Hematopoietic multipotent progenitor cell treated with erythropoietin and hydrocortisone succinate and interleukin-3 and kit ligand, for 6 days (in vitro differentiated cells): ENCODE measurements at regions not wholly inside any gene's neighbourhood (a gene's known extent, or its start where the extent isn't known, plus 50 kb on each side); places are given as distances from the start of the nearest gene placed in this dataset.
"Not testable (repeated sequence)": the region's sequence is repeated elsewhere in the genome, so short reads cannot be mapped to it uniquely, and the experiment has no call there.

ENCODE experiments used
- DNase-seq: peaks from one replicate; pipeline ENCODE4 v3.0.0-alpha.2; 2015

DNA sequence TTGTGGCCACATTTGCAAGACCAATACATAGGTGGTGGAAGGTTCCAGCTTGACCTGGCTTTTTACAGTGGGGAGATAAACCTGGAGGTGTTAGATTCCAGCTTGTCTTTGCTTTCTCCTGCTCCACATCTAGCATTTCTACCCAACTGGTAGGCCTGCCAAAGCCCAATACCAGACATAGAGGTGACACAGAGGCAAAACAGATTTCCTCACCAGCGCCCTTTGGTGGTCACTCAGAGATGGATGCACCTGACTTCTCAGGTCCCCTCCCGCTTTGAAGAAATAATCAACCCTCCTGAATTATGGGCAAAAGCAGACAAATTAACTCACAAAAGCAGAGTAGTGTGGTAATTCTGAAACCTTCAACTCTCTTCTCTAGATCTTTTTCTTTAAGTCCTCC lies 1356.2 kb downstream of the FAM181B start:
- no peak for DNase-seq

DNA sequence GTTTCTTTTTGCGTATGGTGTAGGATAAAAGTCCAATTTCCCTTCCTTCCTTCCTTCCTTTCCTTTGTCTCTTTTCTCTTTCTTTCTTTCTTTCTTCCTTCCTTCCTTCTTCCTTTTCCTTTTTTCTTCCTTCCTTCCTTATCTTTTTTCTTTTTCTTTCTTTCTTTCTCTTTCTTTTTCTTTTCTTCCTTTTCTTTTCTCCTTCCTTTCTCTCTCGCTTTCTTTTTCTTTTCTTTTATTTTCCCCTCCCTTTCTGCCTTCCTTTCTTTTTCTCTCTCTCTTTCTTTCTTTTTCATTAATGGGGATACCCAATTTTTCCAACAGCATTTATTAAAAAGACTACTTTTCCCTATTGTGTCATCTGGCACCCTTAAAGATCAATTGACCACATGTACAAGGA lies 1359.7 kb downstream of the FAM181B start:
- no peak for DNase-seq

DNA sequence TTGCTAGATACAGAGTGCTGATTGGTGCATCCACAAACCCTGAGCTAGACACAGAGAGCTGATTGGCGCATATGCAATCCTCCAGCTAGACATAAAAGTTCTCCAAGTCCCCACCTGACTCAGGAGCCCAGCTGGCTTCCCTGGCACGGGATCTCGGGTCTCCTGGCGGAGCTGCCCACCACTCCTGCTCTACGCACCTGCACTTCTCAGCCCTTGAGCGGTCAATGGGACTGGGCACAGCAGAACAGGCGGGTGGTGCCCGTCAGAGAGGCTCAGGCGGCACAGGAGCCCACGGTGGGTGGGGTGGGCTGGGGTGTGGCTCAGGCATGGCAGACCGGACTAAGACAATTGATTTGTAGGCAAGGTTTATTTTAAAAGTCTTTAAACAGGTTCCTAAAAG lies 1365.5 kb downstream of the FAM181B start:
- DNase-seq, result no peak

DNA sequence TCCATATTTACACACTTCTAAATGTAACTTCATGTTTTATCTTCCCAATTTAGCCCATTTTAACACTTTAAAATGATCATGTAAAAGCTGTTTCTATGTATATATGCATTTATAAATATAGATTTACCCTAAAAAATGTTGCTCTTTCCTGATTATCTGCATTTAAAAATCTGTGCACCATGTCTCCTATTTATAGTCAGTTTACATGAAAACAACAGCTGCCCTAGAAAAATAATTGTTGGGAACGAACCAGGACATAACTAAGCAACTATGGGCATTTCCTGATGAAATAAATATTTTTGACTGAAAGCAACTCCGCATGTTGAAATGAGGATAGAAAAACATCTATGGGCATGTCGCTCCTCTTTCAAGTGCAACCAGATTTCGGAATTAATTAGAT lies 1368.2 kb downstream of the FAM181B start:
- no peak for DNase-seq

DNA sequence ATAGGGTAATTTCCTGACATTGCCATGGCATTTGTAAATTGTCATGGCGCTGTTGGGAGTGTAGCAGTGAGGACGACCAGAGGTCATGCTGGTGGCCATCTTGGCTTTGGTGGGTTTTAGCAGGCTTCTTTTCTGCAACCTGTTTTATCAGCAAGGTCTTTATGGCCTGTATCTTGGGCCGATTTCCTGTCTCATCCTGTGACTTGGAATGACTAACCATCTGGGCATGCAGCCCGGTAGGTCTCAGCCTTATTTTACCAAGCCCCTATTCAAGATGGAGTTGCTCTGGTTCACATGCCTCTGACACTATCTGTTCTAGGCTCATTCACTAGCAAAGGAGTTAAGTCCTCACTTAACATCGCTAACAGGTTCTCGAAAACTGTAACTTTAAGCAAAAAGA lies 1374.2 kb downstream of the FAM181B start:
- no peak for DNase-seq

- DNase-seq, result no peak
These were observed 1388.1 kb downstream of the FAM181B start for GRCh38 chr11:81345609-81346008.

DNA sequence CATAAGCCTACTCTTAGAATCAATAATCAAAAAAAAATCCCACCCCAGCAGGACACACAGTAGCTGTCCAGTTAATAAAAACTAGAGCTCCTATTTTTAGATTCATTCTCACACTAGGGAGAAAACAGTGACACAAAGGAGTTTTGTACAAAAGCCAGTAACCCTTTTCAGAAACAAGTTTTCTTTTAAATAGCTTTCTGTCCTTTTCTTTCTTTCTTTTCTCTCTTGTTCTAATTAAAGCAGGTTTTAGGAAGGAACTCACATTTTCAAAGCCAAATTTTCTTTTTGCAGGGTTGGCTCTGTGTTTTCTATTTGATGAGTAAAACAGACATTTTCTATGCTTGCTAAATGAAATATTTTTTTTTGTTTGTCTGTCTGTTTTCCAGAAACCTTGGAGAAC lies 1390.7 kb downstream of the FAM181B start:
- DNase-seq, result no peak

DNA sequence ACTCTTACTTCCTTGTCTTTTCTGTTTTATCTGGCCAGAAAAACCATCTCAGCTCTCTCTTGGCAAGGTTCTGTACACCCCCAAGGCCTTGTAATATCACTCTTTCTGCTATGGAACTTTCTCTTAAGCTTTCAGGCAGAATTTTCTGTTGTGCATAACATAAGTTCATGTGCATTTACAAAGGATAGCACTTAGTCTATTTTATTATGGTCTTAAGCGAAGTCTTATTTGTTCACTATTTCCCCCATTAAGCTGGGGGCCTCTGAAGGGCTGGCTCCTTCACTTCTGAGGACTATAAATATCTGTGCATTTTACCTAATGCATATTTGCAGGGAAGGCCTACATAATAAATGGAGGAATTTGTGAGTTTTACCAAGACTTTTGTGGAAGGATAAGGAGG lies 1393.4 kb downstream of the FAM181B start:
- DNase-seq, result no peak

DNA sequence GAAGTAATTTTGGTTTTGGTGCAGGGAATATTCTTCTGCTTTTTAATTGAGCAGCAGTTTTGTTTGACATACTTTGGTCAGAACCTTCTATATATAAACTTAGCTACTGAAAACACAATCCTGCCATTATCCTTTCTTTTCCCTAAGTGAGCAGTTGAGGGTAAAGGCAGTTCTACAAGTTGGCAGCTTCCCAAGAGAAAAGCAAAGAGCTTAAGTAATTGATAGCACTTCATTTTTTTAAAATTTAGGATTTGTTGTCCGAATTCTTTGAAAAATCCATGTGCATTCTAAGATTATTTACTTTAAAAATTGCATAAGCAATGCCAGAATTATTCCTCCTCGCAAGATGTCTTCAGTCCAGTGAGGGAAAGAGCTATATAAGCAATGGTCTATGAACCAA lies 1394.1 kb downstream of the FAM181B start:
- DNase-seq, result no peak

- DNase-seq, result no peak
These were observed 1395.9 kb downstream of the FAM181B start for GRCh38 chr11:81337756-81338155.

DNA sequence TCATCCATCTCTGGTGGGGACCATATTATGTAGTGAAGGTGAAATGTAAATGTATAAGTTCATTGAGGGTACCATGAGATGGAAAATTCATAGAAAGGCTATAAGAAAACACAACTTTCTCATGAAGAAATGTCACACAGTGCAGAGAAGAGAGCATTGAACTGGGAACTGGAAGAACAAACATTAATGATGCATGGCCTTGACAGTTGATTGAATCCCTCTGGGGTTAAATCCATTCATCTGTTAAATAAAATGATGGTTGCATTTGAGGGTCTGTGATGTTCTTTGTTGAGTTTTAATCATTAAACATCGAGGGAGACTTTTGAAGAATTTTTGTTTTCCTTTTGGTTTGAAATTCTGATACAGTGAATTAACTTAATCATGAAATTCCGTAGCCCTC lies 1401.4 kb downstream of the FAM181B start:
- no peak for DNase-seq

DNA sequence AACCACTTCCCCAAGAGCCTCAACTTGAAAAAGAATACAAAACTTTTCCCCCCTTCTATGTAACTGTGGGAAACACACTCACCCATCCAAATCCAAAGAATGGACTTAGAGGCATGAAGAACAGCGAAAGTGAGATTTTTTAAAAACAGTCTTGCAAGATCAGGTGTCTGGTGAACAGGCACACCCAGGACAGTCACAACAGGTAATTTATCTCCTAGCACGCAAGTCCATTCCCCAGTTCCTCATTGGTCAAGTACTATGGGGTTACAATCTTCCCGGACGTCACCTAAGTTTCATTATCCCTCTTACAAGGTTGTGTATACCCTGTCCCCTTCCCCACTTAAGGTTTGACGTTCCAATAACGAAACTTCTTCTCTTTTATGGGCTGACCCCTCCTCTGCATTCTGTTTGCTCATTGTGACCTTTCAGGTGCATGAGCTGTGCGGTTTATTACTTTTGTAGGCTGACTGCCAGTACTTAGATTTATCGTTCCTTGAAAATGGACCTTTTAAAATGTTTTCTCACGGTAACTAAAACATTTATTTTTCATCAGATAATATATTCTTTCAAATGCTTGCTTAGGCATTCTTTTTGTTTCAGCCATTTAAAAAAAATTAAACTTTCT lies 1401.9 kb downstream of the FAM181B start:
- DNase-seq, result no peak

DNA sequence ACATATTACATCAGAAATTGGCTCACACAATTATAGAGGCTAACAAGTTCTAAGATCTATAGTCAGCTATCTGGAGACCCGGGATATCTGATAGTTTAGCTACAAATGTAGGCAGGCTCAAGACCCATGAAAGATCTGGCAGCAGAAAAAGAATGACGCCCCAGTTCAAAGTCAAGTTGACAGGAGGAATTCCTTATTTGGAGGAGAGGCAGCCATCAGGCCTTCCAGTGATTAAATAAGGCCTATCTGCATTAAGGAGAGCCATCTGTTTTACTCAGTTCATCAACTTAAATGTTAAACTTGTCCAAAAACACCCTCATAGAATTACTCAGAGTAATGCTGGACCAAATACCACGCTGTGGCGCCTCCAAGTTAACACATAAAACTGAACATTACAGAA lies 1402.6 kb downstream of the FAM181B start:
- DNase-seq, result no peak

- no peak for DNase-seq
These were observed 1430.5 kb downstream of the FAM181B start for GRCh38 chr11:81303038-81303664.

- no peak for DNase-seq
These were observed 1432.4 kb downstream of the FAM181B start for GRCh38 chr11:81301166-81301830.

DNA sequence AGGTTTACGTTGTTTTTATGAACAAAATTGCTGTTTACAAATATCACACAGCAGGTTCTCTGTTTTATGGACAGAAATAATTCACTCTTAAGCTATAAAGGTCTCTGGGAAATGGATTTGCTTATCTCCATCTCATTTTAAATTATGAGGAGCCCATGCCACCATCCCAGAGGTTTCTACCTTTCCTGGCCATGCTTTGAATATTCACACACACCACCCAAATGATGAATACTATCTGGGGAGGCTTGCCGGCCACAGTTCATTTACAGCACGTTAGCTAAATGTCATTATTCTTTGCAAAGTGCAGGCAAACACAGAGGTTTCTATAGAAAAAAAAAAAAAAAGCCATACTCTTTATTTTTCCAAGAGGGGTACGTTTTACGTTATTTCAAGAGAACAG lies 1446.7 kb downstream of the FAM181B start:
- no peak for DNase-seq

DNA sequence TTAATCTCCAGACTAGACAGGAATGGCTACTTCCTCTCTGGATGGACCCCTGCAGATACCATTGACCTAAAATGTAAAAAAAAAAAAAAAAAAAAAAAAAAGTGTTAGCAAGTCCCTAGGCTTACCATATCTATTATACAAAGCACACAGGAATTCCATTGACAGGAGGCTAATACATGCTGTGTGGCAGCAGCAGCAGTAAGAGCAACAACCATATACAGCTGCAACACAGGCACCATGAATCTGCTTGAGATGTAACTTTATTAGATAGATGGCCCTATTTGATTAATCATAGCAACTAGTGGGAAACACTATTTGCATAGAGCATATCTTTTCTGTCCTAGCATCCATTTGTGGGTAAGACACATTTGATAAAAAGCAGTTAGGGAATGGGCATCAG lies 1447.1 kb downstream of the FAM181B start:
- no peak for DNase-seq

DNA sequence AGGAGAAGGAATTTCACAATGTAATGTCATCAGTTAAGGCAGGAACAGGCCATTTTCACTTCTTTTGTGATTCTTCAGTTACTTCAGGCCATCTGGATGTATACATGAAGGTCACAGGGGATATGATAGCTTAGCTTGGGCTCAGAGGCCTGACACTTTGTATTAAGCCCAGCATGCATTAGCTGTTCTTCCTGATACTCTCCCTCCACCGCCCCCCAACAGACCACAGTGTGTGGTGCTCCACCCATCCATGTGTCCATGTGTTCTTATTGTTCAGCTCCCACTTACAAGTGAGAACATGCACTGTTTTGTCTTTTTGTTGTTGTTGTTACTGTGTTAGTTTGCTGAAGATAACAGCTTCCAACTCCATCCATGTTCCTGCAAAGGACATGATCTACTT lies 1453.4 kb downstream of the FAM181B start:
- not testable (repeated sequence) for DNase-seq

DNA sequence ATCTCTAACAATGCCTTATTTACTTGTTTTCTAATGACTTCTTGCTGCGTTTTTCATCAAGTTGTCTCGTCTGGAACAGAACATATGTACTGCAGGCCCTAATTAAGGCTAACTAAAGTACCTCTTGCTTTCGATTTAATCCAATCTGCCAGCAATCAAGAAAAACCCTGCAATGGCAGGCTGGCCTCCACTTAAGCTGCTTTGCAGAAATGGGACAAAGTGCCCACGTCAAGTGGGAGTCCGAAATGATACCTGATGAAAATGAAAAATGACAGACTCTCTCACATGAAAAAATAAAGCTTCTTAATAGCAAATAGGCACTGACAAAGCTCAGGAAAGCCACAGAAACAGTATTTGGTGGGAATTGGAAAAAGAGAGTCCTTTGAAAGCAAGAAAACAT lies 1454.7 kb downstream of the FAM181B start:
- no peak for DNase-seq

DNA sequence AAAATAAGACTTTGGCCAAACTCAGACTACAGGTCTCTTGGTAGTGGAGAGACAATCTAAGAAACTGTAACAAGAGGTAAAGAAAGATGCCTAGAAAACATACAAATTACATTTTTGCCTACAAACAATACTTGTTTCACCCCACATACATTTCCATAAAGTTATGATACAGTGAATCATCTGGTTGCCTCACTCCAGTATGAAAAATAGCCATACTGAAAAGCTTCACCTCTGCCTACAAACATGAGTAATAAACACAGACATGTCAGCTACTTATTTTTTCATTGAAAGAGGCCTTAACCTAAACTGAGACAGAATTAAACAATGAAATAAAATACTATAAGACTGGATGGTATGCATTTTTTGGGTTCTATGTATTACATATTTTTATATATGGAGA lies 1463.0 kb downstream of the FAM181B start:
- no peak for DNase-seq

DNA sequence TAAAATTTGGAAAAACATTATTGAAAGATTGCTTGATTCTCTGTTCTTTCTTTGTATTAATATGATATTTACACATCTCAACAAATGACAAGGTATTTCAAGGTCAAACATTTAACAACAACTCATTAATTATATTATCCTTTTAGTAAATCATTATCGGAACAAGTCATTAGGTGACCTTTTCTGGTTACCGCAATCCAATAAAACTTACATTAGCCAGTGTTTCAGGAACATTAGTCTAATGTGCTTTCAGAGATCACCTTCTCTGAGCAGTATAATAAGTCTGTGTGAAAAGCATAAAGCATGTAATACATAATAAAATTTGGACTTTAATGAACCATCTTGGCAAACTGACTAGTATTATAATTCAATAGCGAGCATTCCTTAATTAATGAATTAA lies 1466.4 kb downstream of the FAM181B start:
- DNase-seq, result no peak

DNA sequence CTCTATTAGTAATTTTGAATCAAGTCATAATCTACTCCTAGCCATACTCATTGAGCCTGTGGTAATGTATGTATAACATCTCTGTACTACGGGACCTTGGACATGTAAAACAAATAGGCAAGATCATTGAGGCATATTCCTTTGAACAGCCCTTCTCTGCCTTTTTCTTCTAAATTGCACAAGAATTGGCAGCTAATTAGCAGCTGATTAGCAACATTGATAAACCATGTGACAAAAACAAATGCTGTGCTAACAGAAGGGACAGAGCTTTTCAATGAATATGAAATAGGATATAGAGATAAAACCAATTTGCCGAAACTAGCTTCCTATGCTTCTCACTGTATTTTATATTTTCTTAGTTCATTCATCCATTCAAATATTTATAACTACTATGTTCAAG lies 1474.2 kb downstream of the FAM181B start:
- DNase-seq, result no peak

DNA sequence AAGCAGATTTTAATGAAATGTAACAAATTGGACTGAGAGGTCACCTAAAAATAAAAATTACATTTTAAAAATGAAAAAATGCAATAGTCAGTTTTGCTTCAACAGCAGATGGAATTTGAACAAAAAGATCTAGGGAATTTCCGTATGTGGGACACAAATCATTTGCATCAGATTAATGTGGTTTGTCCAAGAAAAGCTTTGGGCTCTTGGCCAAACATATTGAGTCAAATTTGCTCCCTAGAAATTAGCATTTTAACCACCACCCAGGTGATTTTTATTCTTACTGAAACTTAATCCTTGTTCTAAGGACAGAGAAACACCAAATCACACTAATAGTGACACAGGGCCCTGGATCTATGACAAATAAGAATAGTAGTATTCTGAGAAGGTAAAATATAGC lies 1477.8 kb downstream of the FAM181B start:
- DNase-seq, result no peak

DNA sequence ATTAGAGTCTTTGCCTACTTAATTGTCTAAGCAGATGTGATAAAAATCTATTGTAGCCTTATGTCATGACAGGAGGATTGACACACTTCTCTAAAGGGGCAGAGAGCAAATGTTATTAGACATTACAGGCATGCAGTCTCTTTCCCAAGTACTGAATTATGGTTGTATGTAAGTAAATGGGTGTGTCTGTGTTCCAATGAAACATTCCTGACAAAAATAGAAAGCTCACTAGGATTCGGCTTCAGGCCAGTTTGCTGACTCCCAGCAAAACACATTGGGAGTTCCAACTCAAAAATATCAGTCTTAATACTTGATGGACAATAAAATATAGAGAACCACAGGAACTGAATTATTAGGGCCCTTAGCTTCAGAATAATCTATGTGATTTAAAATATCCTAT lies 1480.4 kb downstream of the FAM181B start:
- DNase-seq, result no peak

DNA sequence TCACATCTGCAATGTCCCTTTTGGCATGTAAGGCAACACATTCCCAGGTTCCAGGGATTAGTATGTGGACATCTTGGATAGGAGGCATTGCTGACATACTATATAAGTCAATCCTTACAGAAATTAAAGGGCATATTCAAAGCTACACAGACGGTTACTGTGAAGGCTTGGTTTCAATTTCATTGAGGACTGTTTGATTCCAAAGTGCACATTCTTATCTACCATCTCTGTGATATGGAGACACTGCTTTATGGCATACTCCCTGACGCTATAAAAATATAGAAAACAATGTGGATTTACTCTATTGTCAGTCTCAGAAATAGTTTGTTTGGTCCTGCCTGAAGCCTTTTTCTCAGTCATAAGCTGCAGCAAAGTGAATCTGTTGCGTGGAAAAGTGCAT lies 1486.7 kb downstream of the FAM181B start:
- no peak for DNase-seq
